GM10248 (cell line): ENCODE measurements at regions not wholly inside any gene's neighbourhood (a gene's known extent, or its start where the extent isn't known, plus 50 kb on each side); places are given as distances from the start of the nearest gene placed in this dataset.

ENCODE experiments used
- CTCF ChIA-PET: fragments of 300-600 bp; sonication (Branson Sonifier 250); formaldehyde crosslinking; extraction: SDS; loops from one replicate; lab custom pipeline; 2021; ENCODE audit warnings: antibody characterized with exemption; lab: Yijun Ruan, JAX
- POLR2A ChIA-PET: fragments of 350-650 bp; sonication (Branson Sonifier 250); formaldehyde crosslinking; extraction: SDS; loops from one replicate; lab custom pipeline; 2020; ENCODE audit warnings: antibody characterized with exemption; lab: Yijun Ruan, JAX
- DNase-seq: peaks from one replicate; pipeline ENCODE4 v3.0.0; 2012; ENCODE audit errors: extremely low spot score
- TF ChIP-seq, protein P1 (sequence below): IDR thresholded peaks from 2 replicates; pipeline ENCODE4 v1.5.1; 2012; ENCODE audit warnings: mild to moderate bottlenecking, low read depth; ENCODE audit errors: extremely low read depth, missing control alignments, control extremely low read depth

DNA sequence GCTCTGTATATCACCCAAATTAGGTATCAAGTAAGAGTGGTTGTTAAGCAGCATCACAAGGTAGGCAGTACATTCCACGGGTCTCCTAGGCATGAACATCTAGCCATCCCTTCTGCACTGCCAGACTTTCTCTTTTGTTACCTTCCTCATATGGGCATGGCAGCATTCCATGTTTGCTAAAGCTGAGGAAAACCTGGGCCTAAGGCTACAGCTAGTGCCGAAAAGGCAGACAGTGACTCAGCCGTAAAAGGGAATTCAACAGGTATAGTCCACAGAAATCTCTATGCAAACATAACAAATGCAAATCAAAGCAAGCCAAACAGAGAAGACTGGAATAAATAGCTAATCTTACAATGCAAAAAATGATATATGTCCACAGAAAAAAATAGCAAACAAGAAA is 645.4 kb downstream of the ZBBX start:
- ChIA-PET CTCF (no interaction called here), POLR2A (no interaction called here)
- no peak for DNase-seq
- TF ChIP-seq, protein P1, sequence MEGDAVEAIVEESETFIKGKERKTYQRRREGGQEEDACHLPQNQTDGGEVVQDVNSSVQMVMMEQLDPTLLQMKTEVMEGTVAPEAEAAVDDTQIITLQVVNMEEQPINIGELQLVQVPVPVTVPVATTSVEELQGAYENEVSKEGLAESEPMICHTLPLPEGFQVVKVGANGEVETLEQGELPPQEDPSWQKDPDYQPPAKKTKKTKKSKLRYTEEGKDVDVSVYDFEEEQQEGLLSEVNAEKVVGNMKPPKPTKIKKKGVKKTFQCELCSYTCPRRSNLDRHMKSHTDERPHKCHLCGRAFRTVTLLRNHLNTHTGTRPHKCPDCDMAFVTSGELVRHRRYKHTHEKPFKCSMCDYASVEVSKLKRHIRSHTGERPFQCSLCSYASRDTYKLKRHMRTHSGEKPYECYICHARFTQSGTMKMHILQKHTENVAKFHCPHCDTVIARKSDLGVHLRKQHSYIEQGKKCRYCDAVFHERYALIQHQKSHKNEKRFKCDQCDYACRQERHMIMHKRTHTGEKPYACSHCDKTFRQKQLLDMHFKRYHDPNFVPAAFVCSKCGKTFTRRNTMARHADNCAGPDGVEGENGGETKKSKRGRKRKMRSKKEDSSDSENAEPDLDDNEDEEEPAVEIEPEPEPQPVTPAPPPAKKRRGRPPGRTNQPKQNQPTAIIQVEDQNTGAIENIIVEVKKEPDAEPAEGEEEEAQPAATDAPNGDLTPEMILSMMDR: no peak

GRCh38 chr3:166731701-166732100 is 648.4 kb downstream of the ZBBX start:
- no peak for DNase-seq
- ChIA-PET POLR2A (no interaction called here), CTCF (no interaction called here)
- TF ChIP-seq, protein P1: no peak

DNA sequence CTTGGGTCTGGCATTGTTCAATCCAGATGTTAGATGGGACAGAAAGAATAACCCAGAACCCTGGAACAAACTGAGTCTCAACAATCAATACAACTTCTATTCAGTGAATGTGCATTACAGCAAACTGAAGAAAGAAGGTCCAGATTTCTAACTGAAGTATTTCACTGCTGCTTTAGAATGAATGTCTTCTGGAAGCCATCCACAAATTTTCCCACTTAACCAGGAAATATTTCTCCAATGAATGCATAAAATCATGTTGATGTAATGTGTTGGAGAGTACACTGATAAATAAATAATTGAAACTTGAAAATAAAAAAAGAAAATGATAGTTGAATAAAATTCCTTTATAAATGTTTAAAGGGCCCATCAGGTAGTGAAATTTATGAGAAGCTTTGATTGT is 658.6 kb downstream of the ZBBX start:
- no peak for DNase-seq
- ChIA-PET CTCF (no interaction called here), POLR2A (no interaction called here)
- TF ChIP-seq, protein P1: no peak

DNA sequence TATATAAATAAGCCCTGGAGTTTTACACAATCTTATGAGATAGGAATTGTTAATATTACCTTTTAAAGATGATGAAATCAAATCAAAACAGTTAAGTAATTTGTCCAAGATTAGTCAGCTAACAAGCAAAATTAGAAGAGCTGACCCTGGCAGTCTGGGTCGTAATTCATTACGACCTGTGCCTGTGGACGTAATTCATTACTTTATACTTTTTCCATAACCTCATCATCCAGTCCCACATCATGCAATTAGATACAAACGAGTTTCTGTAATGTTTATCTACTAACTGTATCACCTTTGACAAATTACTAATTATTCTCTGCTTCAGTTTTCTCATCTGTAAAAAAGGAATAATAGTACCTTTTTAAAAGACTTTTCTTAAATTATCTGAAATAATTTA is 665.9 kb downstream of the ZBBX start:
- ChIA-PET POLR2A (no interaction called here), CTCF (interaction anchor here (1.2 kb wide), 1 partner anchor 23 kb away, joined by 3 read pairs; no protein-coding TSS in a partner anchor)
- TF ChIP-seq, protein P1: no peak
- no peak for DNase-seq

GRCh38 chr3:166713787-166714186 is 666.3 kb downstream of the ZBBX start:
- POLR2A ChIA-PET: no interaction called here
- TF ChIP-seq, protein P1: no peak
- CTCF ChIA-PET: interaction anchor here (1.2 kb wide), 1 partner anchor 23 kb away, joined by 3 read pairs; no protein-coding TSS in a partner anchor

GRCh38 chr3:166706094-166706493 is 674.0 kb downstream of the ZBBX start:
- ChIA-PET CTCF (no interaction called here), POLR2A (no interaction called here)
- TF ChIP-seq, protein P1: no peak
- DNase-seq: no peak

More at GRCh38 chr3:166713787-166714186, 666.3 kb downstream of the ZBBX start:
- no peak for DNase-seq
